ENCODE measurements at regions not wholly inside any gene's neighbourhood (a gene's known extent, or its start where the extent isn't known, plus 50 kb on each side); places are given as distances from the start of the nearest gene placed in this dataset.
"Not testable (repeated sequence)": the region's sequence is repeated elsewhere in the genome, so short reads cannot be mapped to it uniquely, and the experiment has no call there.

GRCh38 chr9:111276431-111277128 is 53.4 kb downstream of the OR2K2 start:
- DNase-seq (ENCODE audit: low read depth): no peak

- DNase-seq (ENCODE audit: low read depth): no peak
Observed at GRCh38 chr9:111274737-111275136, 55.3 kb downstream of the OR2K2 start.

GRCh38 chr9:111272581-111272980 is 57.4 kb downstream of the OR2K2 start:
- DNase-seq (ENCODE audit: low read depth): no peak

- peak; percentile 20 for DNase-seq (ENCODE audit: low read depth)
Observed at GRCh38 chr9:111271481-111272080, 58.4 kb downstream of the OR2K2 start.

- no peak for DNase-seq (ENCODE audit: low read depth)
Observed at GRCh38 chr9:111271047-111271446, 59.0 kb downstream of the OR2K2 start.

GRCh38 chr9:111266024-111266423 is 64.0 kb downstream of the OR2K2 start:
- not testable (repeated sequence) for DNase-seq (ENCODE audit: low read depth)

GRCh38 chr9:111263116-111263515 is 66.9 kb downstream of the OR2K2 start:
- no peak for DNase-seq (ENCODE audit: low read depth)

- DNase-seq (ENCODE audit: low read depth): no peak
Observed at GRCh38 chr9:111258875-111259271, 71.2 kb downstream of the OR2K2 start.

- DNase-seq (ENCODE audit: low read depth): no peak
Observed at GRCh38 chr9:111258209-111258874, 71.7 kb downstream of the OR2K2 start.

- no peak for DNase-seq (ENCODE audit: low read depth)
Observed at GRCh38 chr9:111253742-111254437, 76.1 kb downstream of the OR2K2 start.

- DNase-seq (ENCODE audit: low read depth): no peak
Observed at GRCh38 chr9:111250875-111251842, 78.9 kb downstream of the OR2K2 start.

- no peak for DNase-seq (ENCODE audit: low read depth)
Observed at GRCh38 chr9:111237447-111237846, 92.6 kb downstream of the OR2K2 start.

- DNase-seq (ENCODE audit: low read depth): peak; percentile 12
Observed at GRCh38 chr9:111236332-111236731, 93.7 kb downstream of the OR2K2 start.

- no peak for DNase-seq (ENCODE audit: low read depth)
Observed at GRCh38 chr9:111233963-111234362, 96.1 kb downstream of the OR2K2 start.

- no peak for DNase-seq (ENCODE audit: low read depth)
Observed at GRCh38 chr9:111232997-111233790, 96.8 kb downstream of the OR2K2 start.

- DNase-seq (ENCODE audit: low read depth): no peak
Observed at GRCh38 chr9:111231801-111232580, 98.0 kb downstream of the OR2K2 start.

- no peak for DNase-seq (ENCODE audit: low read depth)
Observed at GRCh38 chr9:111222757-111223156, 107.3 kb downstream of the OR2K2 start.

- no peak for DNase-seq (ENCODE audit: low read depth)
Observed at GRCh38 chr9:111212874-111213273, 117.2 kb downstream of the OR2K2 start.

- peak; percentile 54 for DNase-seq (ENCODE audit: low read depth)
Observed at GRCh38 chr9:111198936-111199335, 131.1 kb downstream of the OR2K2 start.

- DNase-seq (ENCODE audit: low read depth): no peak
Observed at GRCh38 chr9:111197256-111197655, 132.8 kb downstream of the OR2K2 start.
